NCI-H2081 (cell line): ENCODE measurements at regions not wholly inside any gene's neighbourhood (a gene's known extent, or its start where the extent isn't known, plus 50 kb on each side); places are given as distances from the start of the nearest gene placed in this dataset.
"Not testable (repeated sequence)": the region's sequence is repeated elsewhere in the genome, so short reads cannot be mapped to it uniquely, and the experiment has no call there.

Experiments
- DNase-seq, 2 experiments: peaks; one replicate each; lab custom pipeline; 2025; lab: John Stamatoyannopoulos, UW

DNA sequence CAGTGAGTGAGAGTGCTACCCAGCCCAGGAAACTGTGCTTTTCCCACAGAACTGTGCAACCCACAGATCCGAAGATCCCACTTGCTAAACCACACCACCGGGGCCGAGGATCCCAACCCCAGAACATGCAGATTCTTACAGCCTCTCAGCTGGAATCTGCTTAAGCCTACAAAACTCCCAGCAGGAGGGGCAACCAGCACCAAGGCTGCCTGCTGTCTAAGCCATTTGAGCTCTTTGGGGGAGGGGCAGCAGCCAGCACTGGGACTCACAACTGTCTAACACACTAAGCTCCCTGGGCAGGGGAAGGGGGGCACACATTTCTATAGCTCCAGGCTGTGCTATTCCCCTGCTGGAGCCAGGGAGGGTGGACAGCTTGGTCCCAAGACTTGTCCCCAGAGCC, 529.9 kb downstream of the XPNPEP1 start:
- no peak for DNase-seq

DNA sequence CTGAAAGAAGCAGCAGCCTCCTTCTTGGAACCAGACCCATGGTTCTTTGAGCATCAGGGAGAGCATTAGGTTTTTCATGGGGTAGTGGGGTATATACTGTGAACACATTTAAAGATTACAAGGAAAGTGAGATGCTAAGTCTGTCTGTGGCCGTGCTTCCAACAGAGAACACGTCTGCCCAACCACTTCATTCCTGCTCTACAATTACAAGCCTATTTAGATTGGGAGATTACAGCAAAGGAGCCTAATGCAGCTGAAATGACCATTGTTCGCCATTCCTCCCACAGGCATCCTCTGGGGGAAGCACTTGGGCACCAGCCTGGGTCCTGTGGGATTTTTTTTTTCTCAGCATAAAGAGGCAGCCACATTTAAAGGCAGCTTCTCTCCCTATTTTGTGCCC, 536.4 kb downstream of the XPNPEP1 start:
- DNase-seq: no peak

DNA sequence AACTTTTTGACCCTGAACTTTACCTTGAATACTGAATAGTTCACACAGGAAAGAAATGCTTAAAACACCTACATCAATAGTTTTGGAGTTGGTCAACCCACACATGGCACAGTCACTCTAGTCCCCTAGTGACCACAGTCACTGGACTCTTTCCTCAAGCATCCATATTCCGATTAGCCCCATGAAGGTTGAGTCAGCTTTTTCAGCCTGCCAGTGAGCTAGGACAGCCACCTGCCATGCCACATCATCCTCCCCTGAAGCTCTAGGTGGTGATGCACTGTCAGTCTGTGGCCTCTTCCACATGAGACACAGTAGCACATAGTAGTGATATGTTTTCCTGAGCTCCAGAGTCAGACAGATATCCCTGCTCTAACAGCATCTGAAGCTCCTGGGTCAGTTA, 537.2 kb downstream of the XPNPEP1 start:
- DNase-seq: no peak

DNA sequence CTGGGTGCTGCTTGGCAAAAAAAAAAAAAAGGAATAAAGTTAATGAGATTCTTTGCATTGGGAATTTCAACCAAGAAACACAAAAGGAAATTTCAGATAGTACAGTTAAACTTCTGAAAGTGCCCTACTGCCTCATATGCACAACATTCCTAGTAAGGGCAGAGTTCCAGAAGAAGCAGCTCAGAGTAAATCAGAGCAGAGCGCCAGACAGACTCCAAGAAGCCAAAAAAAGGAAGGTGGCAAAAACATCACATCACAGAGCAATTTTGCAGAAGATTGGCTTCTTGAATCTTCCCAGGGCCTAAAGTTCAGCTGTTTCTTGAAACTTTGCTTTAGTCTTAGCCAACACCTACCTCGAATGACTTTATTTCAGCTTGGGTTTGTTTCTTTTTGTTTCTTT, 544.1 kb downstream of the XPNPEP1 start:
- no peak for DNase-seq

DNA sequence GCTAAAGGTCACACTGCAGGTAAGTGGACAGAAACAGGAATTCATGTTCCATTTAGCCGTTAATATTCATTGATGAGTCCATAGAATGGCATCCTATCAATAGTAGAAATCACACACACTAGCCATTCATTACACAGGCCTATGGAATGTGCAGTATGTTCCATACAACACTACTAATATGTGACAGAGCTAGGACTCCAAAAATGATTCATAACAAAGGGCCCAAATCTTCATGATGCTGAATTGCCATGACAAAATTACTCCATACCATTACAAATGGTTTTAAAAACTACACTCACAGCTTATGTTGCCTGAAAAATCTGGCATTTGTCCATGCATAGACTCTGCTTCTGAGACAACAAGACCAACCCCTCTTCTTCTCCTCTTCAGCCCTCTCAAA, 549.1 kb downstream of the XPNPEP1 start:
- DNase-seq: no peak

DNA sequence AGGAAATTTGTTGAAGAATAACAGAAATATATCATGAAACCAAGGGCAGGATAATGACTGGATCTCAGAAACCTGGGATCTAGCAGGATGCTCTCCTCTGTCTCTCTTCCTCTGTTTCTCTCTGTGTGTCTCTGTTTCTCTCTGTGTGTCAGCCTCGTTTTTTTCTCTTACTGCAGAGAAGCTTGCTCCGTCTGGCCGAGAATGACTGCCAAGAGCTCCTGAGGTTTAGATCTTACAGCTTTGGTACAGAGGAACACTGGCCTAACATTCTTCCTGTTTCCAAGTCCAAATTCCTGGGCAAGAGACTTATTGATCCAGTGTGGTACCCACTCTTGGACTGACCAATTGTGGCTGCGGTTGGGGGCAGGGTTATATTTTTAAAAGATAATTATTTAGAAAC, 564.0 kb downstream of the XPNPEP1 start:
- no peak for DNase-seq

DNA sequence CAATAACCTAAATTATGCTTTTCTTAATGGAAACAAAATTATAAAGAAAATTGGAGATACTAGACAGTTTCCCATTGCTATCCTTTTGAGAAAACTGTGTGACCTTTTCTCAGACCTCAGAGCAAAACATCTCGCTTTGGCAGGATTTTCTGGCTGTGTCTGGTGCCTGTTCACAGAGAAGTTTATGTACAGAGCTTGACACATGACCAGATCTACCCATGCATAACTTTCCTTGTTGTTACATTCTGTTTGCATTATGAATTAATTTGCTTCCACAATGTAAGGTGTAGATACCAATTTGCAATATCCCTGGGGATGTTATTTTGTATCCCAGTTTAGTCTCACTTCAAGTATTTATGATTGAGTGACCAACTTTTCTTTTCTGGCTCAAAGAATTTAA, 565.0 kb downstream of the XPNPEP1 start:
- no peak for DNase-seq

DNA sequence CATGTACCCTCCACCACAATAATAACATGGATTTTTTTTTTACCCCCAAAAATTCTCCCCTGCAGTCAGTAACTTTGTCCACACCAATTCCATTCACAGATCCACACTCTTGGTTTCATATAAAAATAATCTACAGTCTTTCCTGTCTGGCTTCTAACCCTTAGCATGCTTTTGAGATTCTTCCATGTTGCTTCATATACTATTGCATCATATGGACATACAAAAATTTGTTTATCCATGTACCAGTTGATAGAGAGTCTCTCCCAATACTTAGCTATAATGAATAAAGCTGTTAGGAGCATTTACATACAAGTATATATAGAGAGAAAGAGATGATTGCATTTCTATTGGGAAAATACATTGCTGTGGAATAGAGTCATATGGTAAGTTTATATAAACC, 575.0 kb downstream of the XPNPEP1 start:
- no peak for DNase-seq

DNA sequence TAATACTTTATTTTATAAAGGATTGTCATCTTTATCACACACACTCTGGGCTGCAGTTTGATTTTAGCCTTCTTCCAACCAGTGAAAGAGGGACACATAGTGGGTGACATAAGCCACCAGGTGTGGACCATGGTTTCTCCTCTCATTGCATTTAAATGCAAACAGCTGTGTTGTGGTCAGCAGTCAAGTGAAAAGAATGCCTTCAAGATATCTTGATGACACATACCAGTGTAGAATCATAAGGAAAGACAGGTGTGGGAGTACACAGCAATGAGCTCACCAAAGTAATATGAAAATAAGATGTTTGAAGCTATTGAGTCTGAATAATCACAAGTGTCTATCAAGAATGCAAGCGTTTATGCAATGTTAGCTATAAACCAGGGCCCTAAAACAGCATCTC, 580.0 kb downstream of the XPNPEP1 start:
- no peak for DNase-seq

DNA sequence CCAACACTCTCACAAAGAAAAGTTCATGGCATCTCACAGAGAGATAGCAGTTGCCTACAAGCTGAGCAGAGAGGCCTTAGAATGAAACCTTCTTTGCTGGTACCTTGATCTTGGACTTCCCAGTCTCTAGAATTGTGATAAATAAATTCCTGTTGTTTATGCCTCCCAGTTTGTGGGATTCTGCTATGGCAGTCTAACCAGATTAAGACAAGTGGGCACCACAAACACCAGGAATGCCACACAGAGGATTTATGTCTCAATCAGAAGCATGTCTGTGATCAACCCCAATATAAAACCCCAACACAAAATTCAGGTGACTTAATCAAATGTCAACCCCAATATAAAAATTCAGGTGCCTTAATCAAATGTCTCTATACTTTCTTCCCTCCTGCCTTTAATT, 581.3 kb downstream of the XPNPEP1 start:
- DNase-seq: no peak

DNA sequence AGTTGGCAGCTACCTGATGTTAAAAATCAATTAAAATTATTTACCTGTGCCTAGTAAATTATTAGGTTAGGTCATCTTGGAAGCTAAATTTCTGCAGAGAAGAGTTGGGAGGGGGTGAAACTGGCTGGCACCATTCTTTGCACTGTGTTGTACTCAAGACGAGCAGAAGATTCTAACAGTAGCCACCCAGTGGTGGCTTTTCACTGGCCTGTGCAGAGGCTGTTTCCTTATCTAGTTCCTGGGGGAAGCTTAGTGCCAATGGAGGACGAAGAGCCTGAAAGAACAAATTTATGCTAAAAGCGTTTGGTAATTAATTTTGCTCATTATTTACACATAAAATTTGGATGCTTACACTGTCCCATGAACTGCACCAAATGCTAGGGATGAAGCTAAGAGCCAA, 595.3 kb downstream of the XPNPEP1 start:
- DNase-seq: no peak

DNA sequence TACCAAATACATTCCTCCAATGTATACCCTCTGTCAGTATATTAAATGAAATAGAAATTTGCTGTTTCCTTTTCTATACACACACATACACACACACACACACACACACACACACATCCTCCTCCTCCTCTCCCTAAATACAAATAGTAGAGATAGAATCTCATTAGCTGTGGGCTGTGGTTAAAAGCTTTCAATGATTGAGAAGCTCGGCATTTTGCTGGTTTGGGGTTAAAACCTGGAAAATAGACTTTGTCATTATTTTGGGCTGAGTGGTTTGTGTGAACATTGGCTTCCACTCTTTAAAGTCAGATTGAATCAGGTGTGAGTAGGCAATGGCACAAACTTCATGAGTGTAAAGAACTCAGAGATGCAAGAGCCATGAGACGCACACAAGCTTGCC, 596.0 kb downstream of the XPNPEP1 start:
- no peak for DNase-seq

DNA sequence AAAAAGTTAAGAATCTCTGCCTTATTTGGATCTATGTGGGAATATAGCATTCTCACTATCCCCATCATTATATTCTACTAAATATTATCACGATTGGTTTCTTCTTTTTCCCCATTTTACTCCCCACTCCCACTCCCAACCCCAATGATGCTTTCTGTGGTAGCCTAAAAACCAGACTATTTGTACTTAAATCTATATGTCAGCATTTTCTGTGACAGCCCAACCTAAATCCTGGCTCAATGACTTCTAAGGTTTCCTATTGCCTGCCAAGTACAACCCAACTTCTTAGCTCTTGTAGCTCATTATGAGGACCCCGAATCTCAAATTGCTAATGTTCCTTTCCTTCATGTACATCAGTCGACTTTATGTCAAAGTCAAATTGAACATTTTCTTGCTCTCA, 598.6 kb downstream of the XPNPEP1 start:
- DNase-seq: no peak

DNA sequence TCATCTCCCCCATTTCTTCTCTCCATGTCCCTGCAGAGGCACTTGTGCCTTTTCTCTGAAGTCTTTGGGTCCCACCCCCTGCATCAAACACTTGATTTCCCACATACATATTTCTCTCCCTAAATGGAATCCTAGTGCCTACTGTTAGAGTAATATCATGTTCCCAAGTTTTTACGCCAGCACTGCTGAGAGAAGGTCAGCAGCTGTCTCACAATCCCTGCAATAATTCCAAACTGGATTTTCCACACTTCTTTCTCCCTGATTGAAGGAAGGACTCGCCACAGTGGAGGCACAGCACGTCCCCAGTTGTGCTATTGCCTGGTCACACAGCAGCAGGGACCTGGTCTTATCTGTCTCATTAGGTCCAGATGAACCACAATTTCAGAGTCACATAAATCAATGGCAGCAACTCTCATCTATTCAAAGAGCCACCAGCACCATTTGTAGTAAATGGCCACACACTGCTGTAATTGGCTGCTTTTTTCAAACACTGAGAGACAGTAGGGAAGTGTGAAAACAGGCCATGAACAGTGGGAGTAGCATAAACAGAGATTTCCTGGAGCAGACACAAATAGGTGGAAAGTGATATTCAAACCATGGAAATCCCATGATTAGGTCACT, 605.5 kb downstream of the XPNPEP1 start:
- no peak for DNase-seq

DNA sequence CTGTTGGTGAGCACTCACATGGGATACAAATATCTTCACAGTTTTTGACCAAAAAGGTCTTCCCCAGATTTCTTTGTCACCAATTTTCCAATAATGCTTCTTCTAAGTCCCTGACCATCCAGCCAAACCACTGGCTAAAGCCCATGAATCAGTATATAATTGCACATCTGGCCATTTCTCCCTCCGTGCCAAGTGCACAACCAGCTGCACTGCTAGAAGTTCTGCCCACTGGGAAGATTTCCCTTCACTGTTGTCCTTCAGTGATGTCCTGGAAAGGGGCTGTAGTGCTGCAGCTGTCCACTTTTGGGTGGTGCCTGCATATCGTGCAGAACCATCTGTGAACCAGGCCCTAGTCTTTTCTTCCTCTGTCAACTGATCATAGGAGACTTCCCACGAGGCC, 609.3 kb downstream of the XPNPEP1 start:
- not testable (repeated sequence) for DNase-seq

DNA sequence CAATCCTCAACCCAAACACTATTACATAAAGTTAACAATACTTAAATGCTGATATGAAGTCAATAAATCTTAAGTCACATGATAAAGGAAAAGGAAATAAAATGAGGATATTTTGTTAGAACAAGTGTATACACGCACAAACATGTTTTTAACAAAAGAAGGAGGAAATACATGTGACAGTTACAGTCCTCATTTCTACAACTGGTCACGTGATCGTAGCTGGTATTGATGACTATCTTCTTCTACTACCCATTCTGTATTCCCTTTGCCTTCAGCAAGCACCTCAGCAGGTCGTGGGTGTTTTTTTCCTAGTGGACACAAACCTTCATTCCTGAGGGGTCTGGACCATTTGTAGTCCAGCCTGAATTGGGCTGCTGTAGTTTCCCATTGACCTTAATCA, 610.8 kb downstream of the XPNPEP1 start:
- DNase-seq: not testable (repeated sequence)

DNA sequence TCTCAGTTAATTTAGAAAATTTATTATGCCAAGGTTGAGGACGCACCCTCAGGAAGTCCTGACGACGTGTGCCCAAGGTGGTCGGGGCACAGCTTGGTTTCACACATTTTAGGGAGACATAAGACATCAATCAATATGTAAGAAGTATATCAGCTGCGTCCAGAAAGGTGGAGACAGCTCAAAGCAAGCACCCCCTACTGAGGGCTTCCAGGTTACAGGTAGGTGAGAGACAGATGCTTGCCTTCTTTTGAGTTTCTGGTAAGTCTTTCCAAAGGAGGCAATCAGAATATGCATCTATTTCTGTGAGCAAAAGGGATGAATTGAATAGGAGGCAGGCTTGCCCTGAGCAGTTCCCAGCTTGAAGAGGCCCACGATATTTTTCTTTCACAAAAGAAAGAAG, 614.3 kb downstream of the XPNPEP1 start:
- DNase-seq: no peak

DNA sequence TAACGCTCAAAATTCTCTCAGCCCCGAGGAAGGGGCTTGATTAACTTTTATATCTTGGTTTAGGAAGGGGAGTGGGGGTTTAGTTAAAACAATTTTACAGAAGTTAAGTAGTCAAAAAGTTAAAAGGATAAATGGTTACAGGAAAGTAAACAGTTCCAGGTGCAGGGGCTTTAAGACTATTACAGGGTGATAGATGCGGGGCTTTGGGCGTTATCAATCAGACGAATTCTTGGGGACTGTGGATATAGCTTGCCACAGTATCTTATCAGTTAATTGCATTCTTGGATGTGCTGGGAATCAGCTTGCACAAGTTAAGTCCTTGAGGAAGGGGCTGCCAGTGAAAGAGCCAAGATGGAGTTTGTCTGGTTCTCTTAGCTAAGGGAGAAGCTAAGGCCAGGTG, 616.2 kb downstream of the XPNPEP1 start:
- DNase-seq: not testable (repeated sequence)

DNA sequence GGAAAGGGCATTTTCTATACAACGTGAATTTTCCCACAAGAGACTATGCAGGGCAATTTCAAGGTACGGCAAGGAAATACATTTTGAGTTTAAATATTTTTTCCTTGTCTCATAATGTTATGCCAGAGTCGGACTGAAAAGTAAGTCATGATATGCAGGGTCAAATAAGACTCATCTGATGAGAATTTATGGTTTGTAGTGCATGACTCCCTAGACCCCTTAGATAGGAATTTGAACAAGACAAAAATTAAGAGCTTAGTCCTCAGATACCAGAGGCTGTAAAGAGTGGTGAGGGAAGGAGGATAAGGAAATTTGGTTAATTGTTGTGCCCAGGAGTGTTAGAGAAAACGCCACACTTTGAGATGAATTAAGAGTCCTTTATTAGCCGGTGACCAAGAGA, 616.6 kb downstream of the XPNPEP1 start:
- no peak for DNase-seq

DNA sequence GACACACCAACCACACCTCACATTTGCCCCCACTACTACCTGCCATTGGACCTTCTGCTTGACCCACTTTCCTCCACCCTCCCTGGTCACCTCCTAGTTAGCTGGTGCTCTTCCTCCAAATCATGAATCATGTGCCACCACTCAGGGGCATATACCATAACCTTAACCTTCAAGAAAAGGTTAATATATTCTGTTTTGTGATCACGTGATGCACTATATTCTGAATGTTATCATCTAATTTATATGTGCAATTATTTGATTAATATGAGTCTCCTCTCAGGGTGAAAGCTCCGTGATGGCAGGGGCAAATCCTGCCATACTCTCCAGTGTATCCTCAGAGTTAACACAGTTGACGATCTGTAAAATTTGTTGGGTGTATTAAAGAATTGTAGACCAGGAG, 635.5 kb downstream of the XPNPEP1 start:
- DNase-seq: no peak

DNA sequence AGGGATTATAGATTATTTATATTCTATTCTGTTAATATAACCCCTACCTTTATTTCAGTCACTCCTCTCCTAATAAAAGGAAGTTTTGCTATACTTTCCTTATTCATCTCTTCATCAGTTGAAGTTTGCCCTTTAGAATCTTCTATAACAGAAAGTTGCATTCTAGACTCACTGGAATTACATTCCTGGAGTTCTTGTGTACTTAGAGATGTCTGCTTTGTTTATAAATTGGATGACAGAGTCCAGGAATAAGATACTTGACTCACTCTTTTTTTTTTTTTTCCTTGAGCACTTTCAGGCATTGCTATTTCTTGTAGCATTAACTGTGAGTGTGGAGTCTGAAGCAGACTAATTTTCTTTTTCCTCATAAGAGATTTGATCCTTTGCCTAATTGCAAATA, 640.8 kb downstream of the XPNPEP1 start:
- DNase-seq: no peak

DNA sequence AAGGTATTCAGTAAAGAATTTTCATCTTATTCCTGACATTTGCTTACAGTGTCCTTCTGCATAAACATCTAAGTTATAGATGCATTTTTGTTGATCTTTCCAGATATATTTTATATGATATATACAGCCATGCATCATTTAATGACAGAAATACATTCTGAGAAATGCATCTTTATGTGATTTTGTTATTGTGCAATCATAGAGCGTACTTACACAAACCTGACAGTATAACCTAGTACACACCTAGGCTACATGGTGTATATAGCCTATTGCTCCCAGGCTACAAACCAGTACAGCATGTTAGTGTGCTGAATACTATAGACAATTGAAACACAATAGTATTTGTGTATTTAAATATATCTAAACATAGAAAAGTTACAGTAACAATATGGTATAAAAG, 642.0 kb downstream of the XPNPEP1 start:
- no peak for DNase-seq

DNA sequence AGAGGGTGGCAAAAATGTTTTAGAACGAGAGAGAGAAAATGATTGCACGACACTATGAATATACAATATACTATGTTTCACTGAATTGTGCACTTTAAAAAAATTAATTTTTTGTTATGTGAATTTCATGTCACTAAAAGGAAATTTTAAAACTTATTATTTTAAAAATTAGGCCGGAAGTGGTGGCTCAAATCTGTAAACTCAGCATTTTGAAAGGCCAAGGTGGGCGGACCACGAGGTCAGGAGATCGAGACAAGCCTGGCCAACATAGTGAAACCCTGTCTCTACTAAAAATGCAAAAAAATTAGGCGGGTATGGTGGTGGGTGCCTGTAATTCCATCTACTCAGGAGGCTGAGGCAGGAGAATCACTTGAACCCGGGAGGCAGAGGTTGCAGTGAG, 642.5 kb downstream of the XPNPEP1 start:
- DNase-seq: no peak

DNA sequence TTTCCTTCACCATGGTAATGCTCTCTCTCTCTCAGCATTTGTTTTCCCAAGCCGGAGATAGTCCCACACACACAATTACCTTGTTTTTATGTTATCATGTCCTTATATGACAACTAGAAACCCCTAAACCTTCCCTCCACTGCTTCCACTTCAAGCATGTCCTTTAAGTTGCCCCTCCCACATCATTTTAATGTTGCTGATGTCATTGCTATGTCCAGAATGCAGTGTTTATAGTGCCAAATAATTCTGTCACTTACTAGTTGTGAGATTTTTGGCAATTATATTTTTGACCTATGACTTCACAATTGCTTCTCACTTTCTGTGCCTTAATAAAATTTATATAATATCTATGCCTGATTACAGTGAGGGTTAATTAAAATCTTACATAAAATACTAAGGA, 645.9 kb downstream of the XPNPEP1 start:
- DNase-seq: no peak

DNA sequence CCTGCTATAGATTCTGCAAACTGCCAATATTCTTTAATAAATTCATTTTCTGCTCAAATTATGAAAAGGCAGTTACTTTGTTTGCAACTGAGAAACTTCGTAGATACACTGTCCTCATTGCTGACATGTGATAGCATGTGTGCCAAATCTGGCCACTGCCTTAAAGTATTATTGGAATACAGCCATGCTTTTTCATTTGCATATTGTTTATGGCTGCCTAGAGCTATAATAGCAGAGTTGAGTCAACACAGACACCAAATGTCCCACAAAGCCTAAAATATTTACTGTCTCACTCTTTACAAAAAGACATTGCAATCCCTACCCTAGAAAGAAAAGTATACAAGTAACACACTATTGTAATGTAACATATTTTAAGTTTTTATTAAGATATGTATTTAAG, 647.4 kb downstream of the XPNPEP1 start:
- no peak for DNase-seq
